ENCODE measurements at regions not wholly inside any gene's neighbourhood (a gene's known extent, or its start where the extent isn't known, plus 50 kb on each side); places are given as distances from the start of the nearest gene placed in this dataset.

DNA sequence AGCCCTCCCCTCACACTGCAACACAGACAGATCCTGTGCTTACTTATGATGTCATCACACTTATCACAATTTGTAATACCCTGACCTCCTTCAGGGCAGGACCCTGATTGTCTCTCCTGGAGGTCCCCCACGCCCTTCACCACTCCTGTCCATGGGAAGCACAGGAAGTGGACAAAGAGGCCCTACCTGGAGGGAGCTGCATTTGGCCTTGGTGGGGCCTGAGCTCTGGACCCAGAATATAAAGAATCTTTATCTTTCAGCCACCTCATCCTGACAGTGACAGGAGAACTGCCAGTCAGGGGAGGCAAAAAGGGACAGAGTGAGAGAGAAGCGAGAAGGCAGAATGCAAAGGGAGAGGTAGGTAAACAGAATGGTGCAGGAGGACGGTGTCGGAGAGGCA, 303.4 kb upstream of the N4BP1 start:
- DNase-seq (ENCODE audit: low spot score), result no peak
- TF ChIP-seq, protein P1, sequence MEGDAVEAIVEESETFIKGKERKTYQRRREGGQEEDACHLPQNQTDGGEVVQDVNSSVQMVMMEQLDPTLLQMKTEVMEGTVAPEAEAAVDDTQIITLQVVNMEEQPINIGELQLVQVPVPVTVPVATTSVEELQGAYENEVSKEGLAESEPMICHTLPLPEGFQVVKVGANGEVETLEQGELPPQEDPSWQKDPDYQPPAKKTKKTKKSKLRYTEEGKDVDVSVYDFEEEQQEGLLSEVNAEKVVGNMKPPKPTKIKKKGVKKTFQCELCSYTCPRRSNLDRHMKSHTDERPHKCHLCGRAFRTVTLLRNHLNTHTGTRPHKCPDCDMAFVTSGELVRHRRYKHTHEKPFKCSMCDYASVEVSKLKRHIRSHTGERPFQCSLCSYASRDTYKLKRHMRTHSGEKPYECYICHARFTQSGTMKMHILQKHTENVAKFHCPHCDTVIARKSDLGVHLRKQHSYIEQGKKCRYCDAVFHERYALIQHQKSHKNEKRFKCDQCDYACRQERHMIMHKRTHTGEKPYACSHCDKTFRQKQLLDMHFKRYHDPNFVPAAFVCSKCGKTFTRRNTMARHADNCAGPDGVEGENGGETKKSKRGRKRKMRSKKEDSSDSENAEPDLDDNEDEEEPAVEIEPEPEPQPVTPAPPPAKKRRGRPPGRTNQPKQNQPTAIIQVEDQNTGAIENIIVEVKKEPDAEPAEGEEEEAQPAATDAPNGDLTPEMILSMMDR (IDR thresholded peaks at IDR 0.05), result no peak
- no peak for ATAC-seq (ENCODE audit: low FRiP score)

DNA sequence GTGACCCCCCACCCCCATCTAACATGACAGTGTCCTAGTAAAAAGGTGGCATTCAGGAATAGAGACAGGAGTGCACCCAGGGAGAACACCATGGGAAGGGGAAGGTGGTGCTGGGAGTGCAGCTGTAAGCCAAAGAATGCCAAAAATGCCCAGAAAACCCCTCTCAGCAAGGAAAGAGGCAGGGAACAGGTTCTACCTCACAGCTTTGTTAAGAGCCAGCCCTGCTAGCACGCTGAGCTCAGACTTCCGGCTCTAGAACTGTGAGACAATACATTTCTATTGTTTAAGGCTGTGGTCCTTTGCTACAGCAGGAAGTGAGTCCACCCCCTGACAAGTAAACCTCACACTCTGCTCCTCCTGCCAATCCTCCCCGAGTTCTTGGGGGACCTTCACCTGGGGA, 302.4 kb upstream of the N4BP1 start:
- TF ChIP-seq, protein P1 (IDR thresholded peaks at IDR 0.05), result no peak
- ATAC-seq (ENCODE audit: low FRiP score), result no peak
- DNase-seq (ENCODE audit: low spot score), result no peak

DNA sequence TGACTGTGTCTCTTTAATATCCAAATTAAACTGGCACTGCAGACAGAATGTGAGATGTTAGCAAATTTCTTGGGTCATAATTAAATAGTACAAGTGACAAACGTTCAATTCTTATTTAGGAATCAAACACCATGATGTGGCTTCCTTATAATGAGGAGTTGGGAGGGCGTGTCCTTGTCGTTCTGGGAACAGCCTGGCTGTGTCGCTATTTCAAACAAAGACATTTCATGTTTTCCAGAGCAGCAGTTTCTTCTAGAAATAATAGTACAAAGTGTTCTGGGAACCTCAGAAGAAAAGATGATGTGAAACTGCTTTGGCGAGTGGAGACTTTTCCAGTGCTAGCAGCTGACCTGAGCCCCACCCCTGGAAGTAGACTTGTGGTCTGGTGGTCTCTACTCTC, 301.7 kb upstream of the N4BP1 start:
- no peak for ATAC-seq (ENCODE audit: low FRiP score)
- no peak for DNase-seq (ENCODE audit: low spot score)
- TF ChIP-seq, protein P1 (IDR thresholded peaks at IDR 0.05), result no peak

DNA sequence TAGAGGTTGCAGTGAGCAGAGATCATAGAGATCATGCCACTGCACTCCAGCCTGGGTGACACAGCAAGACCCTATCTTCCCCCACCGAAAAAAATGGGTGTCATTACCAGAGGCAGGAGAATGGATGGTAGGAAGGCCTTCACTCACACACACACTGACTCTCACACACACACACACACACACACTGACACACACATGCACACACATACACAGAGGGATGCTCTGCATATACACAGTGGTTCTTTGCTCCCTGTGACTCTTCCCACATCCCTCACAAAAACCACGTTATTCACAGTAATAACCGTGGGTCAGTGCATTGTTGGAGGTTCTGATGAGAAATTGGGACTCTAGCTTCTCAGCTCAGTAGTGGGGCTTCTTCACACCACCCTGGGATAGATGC, 300.2 kb upstream of the N4BP1 start:
- DNase-seq (ENCODE audit: low spot score) (no peak), ATAC-seq (ENCODE audit: low FRiP score) (no peak)
- TF ChIP-seq, protein P1 (IDR thresholded peaks at IDR 0.05), result no peak

DNA sequence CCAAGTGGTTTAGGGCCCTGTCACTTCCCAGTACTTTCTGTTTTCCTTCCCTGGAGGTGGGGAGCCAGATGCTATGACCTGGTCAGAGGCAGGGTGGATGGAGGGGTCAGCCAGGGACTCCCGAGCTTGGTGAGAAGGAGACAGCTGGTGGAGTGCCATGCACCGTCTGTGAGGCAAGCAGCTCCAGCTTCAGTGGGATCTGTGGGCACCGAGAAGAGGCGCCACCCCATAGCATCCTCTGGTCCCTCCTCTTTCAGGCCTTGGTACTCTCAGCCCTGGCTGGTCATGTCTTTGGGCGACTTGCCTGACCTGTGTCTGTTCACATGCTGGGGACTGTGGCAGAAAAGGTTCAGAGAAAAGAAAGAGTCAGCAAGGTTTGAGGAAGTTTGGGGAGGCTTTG, 299.3 kb upstream of the N4BP1 start:
- TF ChIP-seq, protein P1 (IDR thresholded peaks at IDR 0.05), result no peak
- DNase-seq (ENCODE audit: low spot score), result no peak

DNA sequence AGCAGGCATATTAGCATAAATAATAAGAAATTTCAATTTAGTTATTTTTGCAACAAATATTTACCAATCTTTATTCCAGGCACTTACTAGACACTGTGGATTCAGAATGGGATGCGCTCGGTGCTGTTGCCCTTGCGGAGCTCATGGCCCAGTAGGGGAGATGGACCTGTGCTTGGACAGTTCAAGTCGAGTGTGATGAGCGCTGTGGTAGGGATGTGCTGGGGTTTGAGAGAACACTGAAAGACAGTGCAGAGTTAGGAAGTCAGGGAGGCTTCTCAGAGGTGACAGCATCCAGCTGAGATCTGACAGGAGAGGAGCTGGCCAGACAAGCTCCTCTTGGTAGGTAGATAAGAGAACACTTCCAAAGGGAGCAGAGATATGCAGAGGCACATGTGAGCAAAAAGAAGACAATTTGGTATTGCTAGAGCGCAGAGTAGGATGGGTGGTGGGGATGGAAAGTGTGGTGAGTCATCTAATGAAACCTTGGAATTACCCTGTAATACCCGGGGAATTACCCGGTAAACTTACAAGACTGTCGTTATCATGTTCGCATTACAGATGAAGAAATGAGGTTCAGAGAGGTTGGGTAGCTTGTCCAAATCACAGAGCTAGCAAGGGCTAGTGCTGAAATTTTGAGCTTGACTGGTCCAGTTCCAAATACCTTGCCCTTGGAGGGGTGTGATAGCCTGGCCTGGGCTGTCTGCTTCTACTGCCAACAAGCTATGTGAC, 298.1 kb upstream of the N4BP1 start:
- ATAC-seq (ENCODE audit: low FRiP score) (no peak), DNase-seq (ENCODE audit: low spot score) (no peak)
- TF ChIP-seq, protein P1 (IDR thresholded peaks at IDR 0.05), result no peak

More for the DNA sequence above, 299.3 kb upstream of the N4BP1 start:
- ATAC-seq (ENCODE audit: low FRiP score), result no peak

Data from omental fat pad (tissue), 3 donors.